ENCODE measurements at regions not wholly inside any gene's neighbourhood (a gene's known extent, or its start where the extent isn't known, plus 50 kb on each side); places are given as distances from the start of the nearest gene placed in this dataset.

- no peak overlapping the region for H3K4ac ChIP-seq (ENCODE audit: low read length)
- H3K79me1 ChIP-seq (ENCODE audit: low read depth, low read length): no peaks in the 10 kb centered on the region
- no peak overlapping the region for H4K91ac ChIP-seq (ENCODE audit: low read depth, low read length, poor library complexity)
- H2AFZ ChIP-seq (ENCODE audit: low read length): no peak overlapping the region
- H3K23ac ChIP-seq (ENCODE audit: low read depth, low read length, poor library complexity): no peak overlapping the region
- no peak overlapping the region for H2BK12ac ChIP-seq (ENCODE audit: low read length)
- no peaks in the 10 kb centered on the region for H3K27me3 ChIP-seq (ENCODE audit: control insufficient read depth in 3 of 3, insufficient read depth in 3 of 3, low read depth in 1 of 3, low read length in 3 of 3)
- H2BK5ac ChIP-seq (ENCODE audit: low read length): no peak overlapping the region
- DNase-seq (ENCODE audit: low spot score): no peak
- H3K9ac ChIP-seq (ENCODE audit: low read depth, low read length, poor library complexity): no peak overlapping the region
- H2BK120ac ChIP-seq (ENCODE audit: low read depth, low read length): no peak overlapping the region
- H3K36me3 ChIP-seq (replicated peaks in 1 of 2; ENCODE audit: control insufficient read depth in 2 of 2, insufficient read depth in 2 of 2, low read length in 2 of 2): no peaks in the 10 kb centered on the region
- H2BK15ac ChIP-seq (ENCODE audit: low read length): no peak overlapping the region
- H3K4me3 ChIP-seq (ENCODE audit: low read length in 2 of 2): no peak overlapping the region
- H3K18ac ChIP-seq (ENCODE audit: low read length): no peak overlapping the region
- H3K14ac ChIP-seq (ENCODE audit: low read length): no peak overlapping the region
- no peak overlapping the region for H4K8ac ChIP-seq (ENCODE audit: low read depth, low read length)
- H2AK5ac ChIP-seq (ENCODE audit: low read depth, low read length): no peak overlapping the region
- no peaks in the 10 kb centered on the region for H3K9me3 ChIP-seq (replicated peaks in 1 of 2; ENCODE audit: control insufficient read depth in 2 of 2, insufficient read depth in 1 of 2, low read depth in 1 of 2, low read length in 2 of 2)
- H3K4me2 ChIP-seq (ENCODE audit: insufficient read depth, low read length, poor library complexity, severe bottlenecking): no peak overlapping the region
- H3K27ac ChIP-seq (replicated peaks; ENCODE audit: low read length): no peak overlapping the region
- no peaks in the 10 kb centered on the region for H3K4me1 ChIP-seq (ENCODE audit: control insufficient read depth in 2 of 2, insufficient read depth in 1 of 2, low read depth in 1 of 2, low read length in 2 of 2)
These were observed 330.5 kb downstream of the BCL11B start for GRCh38 chr14:98941481-98941880.

GRCh38 chr14:98943907-98944306 is 328.1 kb downstream of the BCL11B start:
- no peak for DNase-seq (ENCODE audit: low spot score)
- H3K27me3 ChIP-seq (ENCODE audit: control insufficient read depth in 3 of 3, insufficient read depth in 3 of 3, low read depth in 1 of 3, low read length in 3 of 3): peaks cover 0 to 2% (median 0%) of the 10 kb centered on the region in 3 experiments
- no peak overlapping the region for H3K18ac ChIP-seq (ENCODE audit: low read length)
- H3K79me1 ChIP-seq (ENCODE audit: low read depth, low read length): no peaks in the 10 kb centered on the region
- no peak overlapping the region for H2BK12ac ChIP-seq (ENCODE audit: low read length)
- no peak overlapping the region for H3K4ac ChIP-seq (ENCODE audit: low read length)
- H3K14ac ChIP-seq (ENCODE audit: low read length): no peak overlapping the region
- no peaks in the 10 kb centered on the region for H3K36me3 ChIP-seq (replicated peaks in 1 of 2; ENCODE audit: control insufficient read depth in 2 of 2, insufficient read depth in 2 of 2, low read length in 2 of 2)
- no peak overlapping the region for H4K91ac ChIP-seq (ENCODE audit: low read depth, low read length, poor library complexity)
- H3K4me2 ChIP-seq (ENCODE audit: insufficient read depth, low read length, poor library complexity, severe bottlenecking): no peak overlapping the region
- no peak overlapping the region for H4K8ac ChIP-seq (ENCODE audit: low read depth, low read length)
- no CpG with 5 or more reads among the region's 6 CpGs for WGBS, 2 donors (ENCODE audit: extremely low coverage in 2 of 2, insufficient read length in 2 of 2, insufficient replicate concordance in 1 of 2)
- no peaks in the 10 kb centered on the region for H3K4me1 ChIP-seq (ENCODE audit: control insufficient read depth in 2 of 2, insufficient read depth in 1 of 2, low read depth in 1 of 2, low read length in 2 of 2)
- H2AK5ac ChIP-seq (ENCODE audit: low read depth, low read length): no peak overlapping the region
- H3K4me3 ChIP-seq (ENCODE audit: low read length in 2 of 2): no peak overlapping the region
- H2BK15ac ChIP-seq (ENCODE audit: low read length): no peak overlapping the region
- H3K23ac ChIP-seq (ENCODE audit: low read depth, low read length, poor library complexity): no peak overlapping the region
- H2AFZ ChIP-seq (ENCODE audit: low read length): no peak overlapping the region
- no peak overlapping the region for H3K9ac ChIP-seq (ENCODE audit: low read depth, low read length, poor library complexity)
- H3K27ac ChIP-seq (replicated peaks; ENCODE audit: low read length): no peak overlapping the region
- H3K9me3 ChIP-seq (replicated peaks in 1 of 2; ENCODE audit: control insufficient read depth in 2 of 2, insufficient read depth in 1 of 2, low read depth in 1 of 2, low read length in 2 of 2): peaks cover 0 to 2% of the 10 kb centered on the region in 2 donors
- no peak overlapping the region for H2BK5ac ChIP-seq (ENCODE audit: low read length)
- no peak overlapping the region for H2BK120ac ChIP-seq (ENCODE audit: low read depth, low read length)

DNA sequence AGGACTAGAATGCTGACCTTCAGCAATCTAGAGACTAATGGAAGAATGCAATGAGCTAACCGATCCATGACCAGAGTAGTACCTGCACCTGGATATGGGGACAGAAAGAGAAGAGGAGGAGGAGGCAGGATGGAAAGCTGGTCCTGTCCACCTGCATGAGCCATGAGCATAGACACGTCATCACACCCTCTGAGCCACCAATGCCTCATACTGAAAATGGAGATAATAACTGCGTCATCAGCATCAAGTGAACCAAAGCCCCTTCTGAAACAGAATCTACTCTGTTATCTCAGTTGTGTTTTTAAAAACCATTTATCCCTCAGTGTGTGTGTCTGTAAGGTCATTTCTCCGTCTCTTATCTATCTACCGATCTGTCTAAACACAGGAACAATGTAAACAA is 327.0 kb downstream of the BCL11B start:
- WGBS, 2 donors (ENCODE audit: extremely low coverage in 2 of 2, insufficient read length in 2 of 2, insufficient replicate concordance in 1 of 2): no CpG with 5 or more reads among the region's 5 CpGs
- Histone ChIP-seq H2BK15ac (ENCODE audit: low read length) (no peak overlapping the region), H3K18ac (ENCODE audit: low read length) (no peak overlapping the region), H3K4me1 (ENCODE audit: control insufficient read depth in 2 of 2, insufficient read depth in 1 of 2, low read depth in 1 of 2, low read length in 2 of 2) (peaks cover 0 to 6% of the 10 kb centered on the region in 2 donors), H3K79me1 (ENCODE audit: low read depth, low read length) (no peaks in the 10 kb centered on the region), H3K9ac (ENCODE audit: low read depth, low read length, poor library complexity) (no peak overlapping the region), H2BK12ac (ENCODE audit: low read length) (no peak overlapping the region), H3K27me3 (ENCODE audit: control insufficient read depth in 3 of 3, insufficient read depth in 3 of 3, low read depth in 1 of 3, low read length in 3 of 3) (peaks cover 0 to 2% (median 0%) of the 10 kb centered on the region in 3 experiments), H3K9me3 (replicated peaks in 1 of 2; ENCODE audit: control insufficient read depth in 2 of 2, insufficient read depth in 1 of 2, low read depth in 1 of 2, low read length in 2 of 2) (peaks cover 0 to 2% of the 10 kb centered on the region in 2 donors), H3K23ac (ENCODE audit: low read depth, low read length, poor library complexity) (no peak overlapping the region), H3K4ac (ENCODE audit: low read length) (no peak overlapping the region), H3K27ac (replicated peaks; ENCODE audit: low read length) (no peak overlapping the region), H3K14ac (ENCODE audit: low read length) (no peak overlapping the region), H4K91ac (ENCODE audit: low read depth, low read length, poor library complexity) (no peak overlapping the region), H2AFZ (ENCODE audit: low read length) (no peak overlapping the region), H3K4me2 (ENCODE audit: insufficient read depth, low read length, poor library complexity, severe bottlenecking) (no peak overlapping the region), H2AK5ac (ENCODE audit: low read depth, low read length) (no peak overlapping the region), H4K8ac (ENCODE audit: low read depth, low read length) (no peak overlapping the region), H3K36me3 (replicated peaks in 1 of 2; ENCODE audit: control insufficient read depth in 2 of 2, insufficient read depth in 2 of 2, low read length in 2 of 2) (no peaks in the 10 kb centered on the region), H2BK120ac (ENCODE audit: low read depth, low read length) (no peak overlapping the region), H3K4me3 (ENCODE audit: low read length in 2 of 2) (no peak overlapping the region), H2BK5ac (ENCODE audit: low read length) (no peak overlapping the region)
- no peak for DNase-seq (ENCODE audit: low spot score)

GRCh38 chr14:98945611-98946570 is 326.1 kb downstream of the BCL11B start:
- H3K18ac ChIP-seq (ENCODE audit: low read length): no peak overlapping the region
- no peak overlapping the region for H2AK5ac ChIP-seq (ENCODE audit: low read depth, low read length)
- no peak overlapping the region for H4K91ac ChIP-seq (ENCODE audit: low read depth, low read length, poor library complexity)
- H3K4ac ChIP-seq (ENCODE audit: low read length): no peak overlapping the region
- no peaks in the 10 kb centered on the region for H3K36me3 ChIP-seq (replicated peaks in 1 of 2; ENCODE audit: control insufficient read depth in 2 of 2, insufficient read depth in 2 of 2, low read length in 2 of 2)
- H3K79me1 ChIP-seq (ENCODE audit: low read depth, low read length): no peaks in the 10 kb centered on the region
- no peak overlapping the region for H4K8ac ChIP-seq (ENCODE audit: low read depth, low read length)
- no peak overlapping the region for H2BK120ac ChIP-seq (ENCODE audit: low read depth, low read length)
- no peak overlapping the region for H3K4me2 ChIP-seq (ENCODE audit: insufficient read depth, low read length, poor library complexity, severe bottlenecking)
- no CpG with 5 or more reads among the region's 23 CpGs for WGBS, 2 donors (ENCODE audit: extremely low coverage in 2 of 2, insufficient read length in 2 of 2, insufficient replicate concordance in 1 of 2)
- H3K9ac ChIP-seq (ENCODE audit: low read depth, low read length, poor library complexity): no peak overlapping the region
- DNase-seq (ENCODE audit: low spot score): no peak
- H2BK15ac ChIP-seq (ENCODE audit: low read length): no peak overlapping the region
- no peak overlapping the region for H3K14ac ChIP-seq (ENCODE audit: low read length)
- H3K23ac ChIP-seq (ENCODE audit: low read depth, low read length, poor library complexity): no peak overlapping the region
- H2BK12ac ChIP-seq (ENCODE audit: low read length): no peak overlapping the region
- H2AFZ ChIP-seq (ENCODE audit: low read length): no peak overlapping the region
- peaks cover 0 to 6% of the 10 kb centered on the region in 2 donors for H3K4me1 ChIP-seq (ENCODE audit: control insufficient read depth in 2 of 2, insufficient read depth in 1 of 2, low read depth in 1 of 2, low read length in 2 of 2)
- peaks cover 0 to 2% of the 10 kb centered on the region in 2 donors for H3K9me3 ChIP-seq (replicated peaks in 1 of 2; ENCODE audit: control insufficient read depth in 2 of 2, insufficient read depth in 1 of 2, low read depth in 1 of 2, low read length in 2 of 2)
- no peak overlapping the region for H3K27ac ChIP-seq (replicated peaks; ENCODE audit: low read length)
- H3K4me3 ChIP-seq (ENCODE audit: low read length in 2 of 2): no peak overlapping the region
- H2BK5ac ChIP-seq (ENCODE audit: low read length): no peak overlapping the region
- peaks cover 0 to 2% (median 0%) of the 10 kb centered on the region in 3 experiments for H3K27me3 ChIP-seq (ENCODE audit: control insufficient read depth in 3 of 3, insufficient read depth in 3 of 3, low read depth in 1 of 3, low read length in 3 of 3)
